Stimulated activated naive CD8-positive, alpha-beta T cell treated with anti-CD3 and anti-CD28 coated beads, Interleukin-15, Interleukin-2, amounts not matched to agents 100 U/mL and 50 U/mL, for 24 hours (primary cell): ENCODE measurements at regions not wholly inside any gene's neighbourhood (a gene's known extent, or its start where the extent isn't known, plus 50 kb on each side); places are given as distances from the start of the nearest gene placed in this dataset.

Experiments used
- ATAC-seq: fragments of 150-1000 bp; cut with Tn5 transposase; one replicate; pipeline ENCODE4 v1.10.0; 2021
- DNase-seq: peaks from one replicate; pipeline ENCODE4 v3.0.0; 2021

DNA sequence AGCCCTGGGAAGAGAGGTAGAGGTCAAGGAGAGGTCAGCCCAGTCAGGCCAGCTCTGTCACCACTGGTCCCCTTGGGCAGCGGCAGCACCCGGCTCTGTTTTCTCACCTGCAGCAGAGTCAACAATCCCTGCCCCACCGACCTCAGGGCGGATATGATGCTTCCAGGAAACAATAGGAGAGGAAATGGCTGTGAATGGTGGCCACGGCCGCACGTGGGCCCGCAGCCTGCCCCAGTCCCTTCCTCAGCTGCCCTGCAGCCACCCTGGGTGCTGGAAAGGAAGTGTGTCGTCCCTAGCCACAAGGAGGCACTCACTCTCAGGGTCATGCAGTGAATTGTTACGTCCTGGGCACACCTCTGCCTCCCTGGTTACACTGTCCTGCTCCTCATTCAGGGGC is 92.5 kb upstream of the ENPP6 start:
- DNase-seq (peak; percentile 46), ATAC-seq (peak; percentile 50)

- no peak for ATAC-seq
- no peak for DNase-seq
These were observed 91.8 kb upstream of the ENPP6 start for GRCh38 chr4:184309241-184310170.

DNA sequence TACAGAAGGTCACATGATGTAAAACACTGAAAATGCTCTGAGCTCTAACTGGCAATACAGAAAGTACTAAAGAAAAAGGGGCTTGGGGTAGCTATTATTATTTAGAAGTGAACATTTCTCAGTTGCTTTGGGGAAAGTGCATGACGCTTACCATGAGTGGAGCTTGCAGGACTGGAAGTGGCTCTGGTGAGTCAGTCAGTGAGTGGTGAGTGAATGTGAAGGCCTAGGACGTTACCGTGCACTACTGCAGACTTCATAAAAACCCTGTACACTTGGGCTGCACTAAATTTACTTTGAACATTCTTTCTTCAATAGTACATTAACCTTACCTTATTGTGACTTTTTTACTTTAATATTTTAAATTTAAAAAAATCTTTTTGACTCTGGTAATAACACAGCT is 89.3 kb upstream of the ENPP6 start:
- DNase-seq (no peak), ATAC-seq (no peak)

GRCh38 chr4:184306470-184306869 is 88.8 kb upstream of the ENPP6 start:
- DNase-seq (no peak), ATAC-seq (no peak)

GRCh38 chr4:184300816-184301215 is 83.1 kb upstream of the ENPP6 start:
- no peak for ATAC-seq
- DNase-seq: no peak

DNA sequence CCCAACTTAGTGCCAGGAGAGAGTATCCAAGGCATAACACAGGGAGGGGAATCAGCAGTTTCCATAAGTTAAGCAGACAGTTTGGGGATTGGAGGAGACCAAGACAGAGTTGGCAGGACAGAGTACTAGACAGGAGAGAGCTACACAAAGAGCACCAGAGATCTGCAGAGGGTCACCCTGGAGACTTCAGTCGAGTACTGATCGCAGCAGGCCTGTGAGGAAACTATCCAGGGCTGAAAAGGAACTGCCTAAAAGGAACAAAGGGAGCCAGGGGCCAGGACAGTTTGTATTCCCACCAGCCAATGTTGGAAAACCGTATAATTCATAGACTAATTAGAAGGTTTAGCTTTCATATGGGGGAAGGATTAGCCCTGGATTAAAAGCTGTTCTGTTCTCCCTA is 80.6 kb upstream of the ENPP6 start:
- ATAC-seq: no peak
- DNase-seq: no peak

GRCh38 chr4:184295206-184295605 is 77.5 kb upstream of the ENPP6 start:
- no peak for DNase-seq
- no peak for ATAC-seq

DNA sequence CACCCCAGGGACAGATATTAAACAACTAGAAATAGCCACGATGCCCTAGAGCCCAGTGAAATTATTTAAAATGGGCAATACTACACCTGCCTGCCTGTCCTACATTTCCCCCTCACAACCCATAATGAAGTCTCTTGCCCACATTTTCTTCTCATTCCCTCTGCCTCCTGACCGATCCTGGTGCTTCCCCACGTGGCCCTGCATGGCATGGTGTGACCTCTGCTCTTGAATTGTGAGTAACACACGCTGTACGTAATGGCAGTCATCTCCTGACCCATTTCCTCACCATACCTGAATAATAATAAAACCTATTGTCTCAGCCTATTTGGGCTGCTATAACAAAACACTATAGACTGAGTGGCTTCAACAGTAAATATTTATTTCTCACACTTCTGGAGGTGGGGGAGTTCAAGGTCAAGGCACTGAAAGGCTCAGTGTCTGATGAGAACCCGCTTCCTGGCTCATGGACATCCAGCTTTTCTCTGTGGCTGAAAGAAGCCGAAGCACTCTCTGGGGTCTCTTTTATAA is 77.0 kb upstream of the ENPP6 start:
- DNase-seq (no peak), ATAC-seq (no peak)

GRCh38 chr4:184293552-184293951 is 75.9 kb upstream of the ENPP6 start:
- DNase-seq: no peak
- ATAC-seq: no peak

- no peak for DNase-seq
- no peak for ATAC-seq
These were observed 75.2 kb upstream of the ENPP6 start for GRCh38 chr4:184292877-184293276.

GRCh38 chr4:184292465-184292867 is 74.8 kb upstream of the ENPP6 start:
- ATAC-seq: no peak

GRCh38 chr4:184289179-184289535 is 71.5 kb upstream of the ENPP6 start:
- ATAC-seq: no peak
- no peak for DNase-seq

More at GRCh38 chr4:184292465-184292867, 74.8 kb upstream of the ENPP6 start:
- no peak for DNase-seq

GRCh38 chr4:184288451-184289178 is 70.9 kb upstream of the ENPP6 start:
- DNase-seq (peak; percentile 56), ATAC-seq (peak; percentile 83)

- no peak for DNase-seq
These were observed 70.1 kb upstream of the ENPP6 start for GRCh38 chr4:184287697-184288255.

DNA sequence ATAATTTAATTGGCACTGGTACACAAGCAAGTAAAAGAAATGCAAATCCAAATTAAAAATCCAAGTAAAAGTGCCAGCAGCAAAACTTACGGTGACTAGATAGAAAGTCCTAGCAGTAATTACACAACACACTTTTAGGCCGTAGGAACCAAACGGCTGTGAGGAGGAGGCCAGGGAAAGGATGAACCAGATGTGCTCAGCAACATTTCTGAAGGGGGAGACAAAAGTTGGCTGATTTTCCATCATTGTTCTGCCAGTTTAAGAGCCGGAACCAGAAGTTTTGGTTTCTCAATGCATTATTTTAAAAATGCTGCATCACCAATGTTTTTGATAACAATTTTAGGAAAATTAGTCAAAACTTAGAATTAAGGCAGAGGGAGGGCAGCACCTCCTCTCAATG is 68.7 kb upstream of the ENPP6 start:
- no peak for ATAC-seq
- DNase-seq: no peak

More at GRCh38 chr4:184287697-184288255, 70.1 kb upstream of the ENPP6 start:
- ATAC-seq: no peak

- no peak for ATAC-seq
- DNase-seq: no peak
These were observed 67.1 kb upstream of the ENPP6 start for GRCh38 chr4:184284742-184285141.

GRCh38 chr4:184284336-184284690 is 66.6 kb upstream of the ENPP6 start:
- ATAC-seq: no peak
- DNase-seq: no peak

- ATAC-seq (no peak), DNase-seq (no peak)
These were observed 66.1 kb upstream of the ENPP6 start for GRCh38 chr4:184283659-184284335.

GRCh38 chr4:184282895-184283654 is 65.4 kb upstream of the ENPP6 start:
- peak; percentile 37 for DNase-seq
- peak; percentile 44 for ATAC-seq

DNA sequence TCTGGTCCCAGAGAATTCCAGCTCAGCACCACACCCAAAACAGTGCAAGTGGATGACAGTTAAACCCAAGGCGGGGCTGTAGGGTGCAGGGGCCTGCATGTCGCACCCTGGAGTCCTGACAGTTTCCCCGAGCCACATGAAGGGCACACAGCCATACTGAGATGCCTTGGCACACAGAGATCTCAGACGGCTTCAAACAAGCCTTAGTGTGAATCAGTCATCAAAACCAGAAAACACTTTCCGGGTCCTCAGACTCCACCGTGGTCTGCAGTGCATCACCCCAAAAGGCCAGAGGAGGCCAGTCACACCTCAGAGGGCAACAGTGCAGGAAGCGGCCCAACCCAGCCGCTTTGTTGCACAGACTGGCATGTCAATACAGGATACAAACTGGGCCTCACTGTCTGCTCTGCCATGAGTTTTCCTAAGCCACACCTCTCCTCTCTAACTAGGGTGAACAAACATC is 64.6 kb upstream of the ENPP6 start:
- peak; percentile 72 for DNase-seq
- peak; percentile 90 for ATAC-seq
